GM23338 (cell line): ENCODE measurements at regions not wholly inside any gene's neighbourhood (a gene's known extent, or its start where the extent isn't known, plus 50 kb on each side); places are given as distances from the start of the nearest gene placed in this dataset.

Experiments used
- ATAC-seq: fragments of 200-7000 bp; cut with Tn5 transposase; 3 replicates; pipeline ENCODE4 v1.9.1; 2020
- DNase-seq: peaks from one replicate; pipeline ENCODE4 v3.0.0-alpha.2; 2015; ENCODE audit warnings: low spot score
- H2AFZ ChIP-seq: fragments of 200-600 bp; sonication (generic); 2 replicates; pipeline ENCODE4 v1.8.0; 2016; ENCODE audit warnings: antibody characterized with exemption, mild to moderate bottlenecking, moderate library complexity
- H3F3A ChIP-seq: fragments of 200-600 bp; sonication (generic); replicated peaks from 2 replicates; pipeline ENCODE4 v1.8.0; 2017; ENCODE audit warnings: antibody characterized with exemption, mixed run types, low read depth
- H3K27ac ChIP-seq: fragments of 200-600 bp; sonication (generic); 2 replicates; pipeline ENCODE4 v1.6.1; 2016; ENCODE audit warnings: low read depth
- H3K27me3 ChIP-seq: fragments of 200-600 bp; sonication (generic); 2 replicates; pipeline ENCODE4 v1.8.0; 2016; ENCODE audit warnings: mild to moderate bottlenecking, mixed run types, moderate library complexity; ENCODE audit not compliant: insufficient read depth
- H3K36me3 ChIP-seq: fragments of 200-600 bp; sonication (generic); 2 replicates; pipeline ENCODE4 v1.8.0; 2016; ENCODE audit warnings: mild to moderate bottlenecking; ENCODE audit not compliant: insufficient read depth
- H3K4me1 ChIP-seq: fragments of 200-600 bp; sonication (generic); 2 replicates; pipeline ENCODE4 v1.8.0; 2016; ENCODE audit warnings: mild to moderate bottlenecking, moderate library complexity; ENCODE audit not compliant: insufficient read depth
- H3K4me2 ChIP-seq: fragments of 200-600 bp; sonication (generic); 2 replicates; pipeline ENCODE4 v1.7.1; 2017; ENCODE audit warnings: mixed run types
- H3K4me3 ChIP-seq: fragments of 200-600 bp; sonication (generic); 2 replicates; pipeline ENCODE4 v1.6.1; 2016; ENCODE audit warnings: mixed run types
- H3K79me2 ChIP-seq: fragments of 200-600 bp; sonication (generic); replicated peaks from 2 replicates; pipeline ENCODE4 v1.8.0; 2017; ENCODE audit warnings: mild to moderate bottlenecking; ENCODE audit not compliant: insufficient read depth
- H3K9me2 ChIP-seq: fragments of 200-600 bp; sonication (generic); 2 replicates; pipeline ENCODE4 v1.8.0; 2017; ENCODE audit not compliant: insufficient read depth
- H4K20me1 ChIP-seq: fragments of 200-600 bp; sonication (generic); replicated peaks from 2 replicates; pipeline ENCODE4 v1.8.0; 2017; ENCODE audit warnings: mild to moderate bottlenecking; ENCODE audit not compliant: insufficient read depth
- H3K27ac Mint-ChIP-seq: 2 replicates; pipeline ENCODE4 v1.8.0; 2020; ENCODE audit warnings: inconsistent platforms, mild to moderate bottlenecking, moderate library complexity, mixed read lengths
- H3K27me3 Mint-ChIP-seq: 3 replicates; pipeline ENCODE4 v1.8.0; 2022; ENCODE audit warnings: low read depth, mild to moderate bottlenecking, moderate library complexity, mixed read lengths, inconsistent platforms; ENCODE audit not compliant: insufficient read depth, poor library complexity
- H3K36me3 Mint-ChIP-seq: 3 replicates; pipeline ENCODE4 v1.8.0; 2021; ENCODE audit warnings: low read depth, mild to moderate bottlenecking, inconsistent platforms, moderate library complexity, mixed read lengths
- H3K4me1 Mint-ChIP-seq: 3 replicates; pipeline ENCODE4 v1.8.0; 2020; ENCODE audit warnings: mild to moderate bottlenecking, inconsistent platforms, mixed read lengths
- H3K4me3 Mint-ChIP-seq: 3 replicates; pipeline ENCODE4 v1.8.0; 2021; ENCODE audit warnings: moderate library complexity, mild to moderate bottlenecking, inconsistent platforms, mixed read lengths
- H3K9me3 Mint-ChIP-seq: 3 replicates; pipeline ENCODE4 v1.8.0; 2020; ENCODE audit warnings: moderate library complexity, mild to moderate bottlenecking, inconsistent platforms, mixed read lengths
- EZH2 ChIP-seq: fragments of 200-600 bp; sonication (generic); IDR thresholded peaks from one replicate; pipeline ENCODE4 v1.8.0; 2017; ENCODE audit warnings: antibody characterized with exemption, mild to moderate bottlenecking, low read depth; ENCODE audit not compliant: unreplicated experiment
- EZH2phosphoT487 ChIP-seq: fragments of 200-600 bp; sonication (generic); IDR thresholded peaks from one replicate; pipeline ENCODE4 v1.8.1; 2018; ENCODE audit warnings: antibody characterized with exemption; ENCODE audit not compliant: unreplicated experiment
- JUNB ChIP-seq: IDR thresholded peaks from one replicate; pipeline ENCODE4 v1.6.1; 2016; ENCODE audit warnings: antibody characterized with exemption; ENCODE audit not compliant: unreplicated experiment
- NANOG ChIP-seq: IDR thresholded peaks from 2 replicates; pipeline ENCODE4 v1.6.1; 2016; ENCODE audit warnings: antibody characterized with exemption, borderline replicate concordance
- POLR2AphosphoS5 ChIP-seq: IDR thresholded peaks from 2 replicates; pipeline ENCODE4 v1.6.1; 2016; ENCODE audit warnings: antibody characterized with exemption, low read depth
- REST ChIP-seq: IDR thresholded peaks from one replicate; pipeline ENCODE4 v1.6.1; 2018; ENCODE audit warnings: antibody characterized with exemption; ENCODE audit not compliant: unreplicated experiment
- ZNF331 ChIP-seq: fragments of 250-450 bp; sonication (Bioruptor Pico); IDR thresholded peaks from 2 replicates; pipeline ENCODE4 v1.5.0; 2020; ENCODE audit warnings: low read depth, mild to moderate bottlenecking, moderate library complexity

GRCh38 chr2:221283896-221284545, 288.1 kb downstream of the EPHA4 start:
- no peak overlapping the region for H3K27ac Mint-ChIP-seq
- H3K9me3 Mint-ChIP-seq, result no peaks in the 10 kb centered on the region
- Histone ChIP-seq H2AFZ (no peak overlapping the region), H3K4me1 (peaks cover 23% of the 10 kb centered on the region), H3K9me2 (peaks cover 4% of the 10 kb centered on the region; the same call in 1 of the 2 replicates), H3K36me3 (no peaks in the 10 kb centered on the region), H3K4me3 (no peak overlapping the region), H3F3A (no peaks in the 10 kb centered on the region), H3K4me2 (no peak overlapping the region), H4K20me1 (no peaks in the 10 kb centered on the region), H3K79me2 (no peaks in the 10 kb centered on the region), H3K27ac (no peak overlapping the region), H3K27me3 (no peaks in the 10 kb centered on the region)
- ATAC-seq (no peak), DNase-seq (no peak)
- no peaks in the 10 kb centered on the region for H3K36me3 Mint-ChIP-seq
- H3K4me3 Mint-ChIP-seq, result no peak overlapping the region
- TF ChIP-seq ZNF331 (CRISPR knock-in tag), result no peak
- H3K27me3 Mint-ChIP-seq, result no peaks in the 10 kb centered on the region
- H3K4me1 Mint-ChIP-seq, result peaks cover 24% of the 10 kb centered on the region

- Mint-ChIP-seq H3K36me3 (no peaks in the 10 kb centered on the region), H3K27me3 (no peaks in the 10 kb centered on the region), H3K4me3 (no peak overlapping the region), H3K4me1 (peaks cover 25% of the 10 kb centered on the region), H3K27ac (no peak overlapping the region), H3K9me3 (no peaks in the 10 kb centered on the region)
- Histone ChIP-seq H3K4me3 (no peak overlapping the region), H3K4me2 (peak overlapping the region; percentile 25; the same call in 1 of the 2 replicates), H3F3A (no peaks in the 10 kb centered on the region), H3K27ac (no peak overlapping the region), H2AFZ (peak overlapping the region; percentile 20; the same call in 1 of the 2 replicates), H4K20me1 (no peaks in the 10 kb centered on the region), H3K4me1 (peaks cover 30% of the 10 kb centered on the region), H3K27me3 (no peaks in the 10 kb centered on the region), H3K9me2 (peaks cover 4% of the 10 kb centered on the region; the same call in 1 of the 2 replicates), H3K36me3 (no peaks in the 10 kb centered on the region), H3K79me2 (no peaks in the 10 kb centered on the region)
- TF ChIP-seq POLR2AphosphoS5 (no peak), NANOG (no peak)
- DNase-seq (no peak), ATAC-seq (no peak)
Observed at GRCh38 chr2:221285148-221285547, 287.0 kb downstream of the EPHA4 start.

GRCh38 chr2:221286406-221286805, 285.7 kb downstream of the EPHA4 start:
- H3K4me2 ChIP-seq, result no peak overlapping the region
- no peak overlapping the region for H2AFZ ChIP-seq
- Mint-ChIP-seq H3K9me3 (no peaks in the 10 kb centered on the region), H3K4me1 (peaks cover 25% of the 10 kb centered on the region), H3K27me3 (no peaks in the 10 kb centered on the region), H3K27ac (no peak overlapping the region), H3K4me3 (no peak overlapping the region), H3K36me3 (no peaks in the 10 kb centered on the region)
- no peaks in the 10 kb centered on the region for H4K20me1 ChIP-seq
- no peak overlapping the region for H3K27ac ChIP-seq
- no peak for DNase-seq
- H3F3A ChIP-seq, result no peaks in the 10 kb centered on the region
- no peak overlapping the region for H3K4me3 ChIP-seq
- no peaks in the 10 kb centered on the region for H3K79me2 ChIP-seq
- H3K36me3 ChIP-seq, result no peaks in the 10 kb centered on the region
- peaks cover 4% of the 10 kb centered on the region; the same call in 1 of the 2 replicates for H3K9me2 ChIP-seq
- peaks cover 30% of the 10 kb centered on the region for H3K4me1 ChIP-seq
- ATAC-seq, result no peak
- H3K27me3 ChIP-seq, result no peaks in the 10 kb centered on the region
- no peak for TF ChIP-seq EZH2phosphoT487
- TF ChIP-seq REST, result no peak
- TF ChIP-seq JUNB, result no peak
- TF ChIP-seq EZH2, result no peak
